ENCODE measurements at regions not wholly inside any gene's neighbourhood (a gene's known extent, or its start where the extent isn't known, plus 50 kb on each side); places are given as distances from the start of the nearest gene placed in this dataset.
A peak's percentile ranks its signal among the peaks of the same experiment; 100 is the strongest.

DNA sequence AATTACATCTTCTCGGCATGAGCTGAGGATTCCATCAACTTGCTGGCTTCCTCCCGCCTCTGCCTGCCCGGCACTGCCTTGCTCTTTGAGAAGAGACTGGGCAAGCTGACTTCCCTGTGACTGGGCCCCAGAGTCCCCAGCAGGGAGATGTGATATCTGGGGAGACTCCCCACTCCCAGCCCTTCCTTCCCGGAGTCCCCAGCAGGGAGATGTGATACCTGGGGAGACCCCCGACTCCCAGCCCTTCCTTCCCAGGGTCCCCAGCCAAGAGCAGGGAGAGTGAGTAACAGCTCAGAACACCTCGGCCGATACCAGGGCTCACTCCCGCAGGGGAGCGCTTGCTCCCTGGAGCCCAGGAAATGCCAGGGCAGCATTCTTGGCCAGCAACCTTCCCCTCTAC, 90.1 kb upstream of the NEURL1B start:
- Histone ChIP-seq H3K79me2 (replicated peaks; ENCODE audit: insufficient read depth) (no peaks in the 10 kb centered on the region), H3K4me1 (ENCODE audit: insufficient read depth) (no peaks in the 10 kb centered on the region), H3K9me2 (ENCODE audit: insufficient read depth) (no peaks in the 10 kb centered on the region), H3K4me3 (no peak overlapping the region), H3K27ac (ENCODE audit: low read depth) (no peak overlapping the region), H3K4me2 (no peak overlapping the region), H3F3A (replicated peaks; ENCODE audit: low read depth) (no peaks in the 10 kb centered on the region), H4K20me1 (replicated peaks; ENCODE audit: insufficient read depth) (no peaks in the 10 kb centered on the region), H2AFZ (no peak overlapping the region), H3K27me3 (ENCODE audit: insufficient read depth) (no peaks in the 10 kb centered on the region), H3K36me3 (ENCODE audit: insufficient read depth) (no peaks in the 10 kb centered on the region)
- H3K36me3 Mint-ChIP-seq (ENCODE audit: low read depth) = no peaks in the 10 kb centered on the region
- H3K9me3 Mint-ChIP-seq = no peaks in the 10 kb centered on the region
- no peak for TF ChIP-seq NANOG (IDR thresholded peaks at IDR 0.05; ENCODE audit: borderline replicate concordance)
- TF ChIP-seq ZNF331 (CRISPR knock-in tag; IDR thresholded peaks at IDR 0.05; ENCODE audit: low read depth) = no peak
- no peak for TF ChIP-seq POLR2AphosphoS5 (IDR thresholded peaks at IDR 0.05; ENCODE audit: low read depth)
- TF ChIP-seq STAT1 (IDR thresholded peaks at IDR 0.05; ENCODE audit: unreplicated experiment) = no peak
- DNase-seq (ENCODE audit: low spot score) (no peak), ATAC-seq (no peak)
- H3K27me3 Mint-ChIP-seq (ENCODE audit: insufficient read depth, low read depth, poor library complexity) = peaks cover 7% of the 10 kb centered on the region
- peaks cover 3% of the 10 kb centered on the region; the same call in 1 of the 3 replicates for H3K4me1 Mint-ChIP-seq
- no peak overlapping the region for H3K27ac Mint-ChIP-seq
- H3K4me3 Mint-ChIP-seq = no peak overlapping the region

DNA sequence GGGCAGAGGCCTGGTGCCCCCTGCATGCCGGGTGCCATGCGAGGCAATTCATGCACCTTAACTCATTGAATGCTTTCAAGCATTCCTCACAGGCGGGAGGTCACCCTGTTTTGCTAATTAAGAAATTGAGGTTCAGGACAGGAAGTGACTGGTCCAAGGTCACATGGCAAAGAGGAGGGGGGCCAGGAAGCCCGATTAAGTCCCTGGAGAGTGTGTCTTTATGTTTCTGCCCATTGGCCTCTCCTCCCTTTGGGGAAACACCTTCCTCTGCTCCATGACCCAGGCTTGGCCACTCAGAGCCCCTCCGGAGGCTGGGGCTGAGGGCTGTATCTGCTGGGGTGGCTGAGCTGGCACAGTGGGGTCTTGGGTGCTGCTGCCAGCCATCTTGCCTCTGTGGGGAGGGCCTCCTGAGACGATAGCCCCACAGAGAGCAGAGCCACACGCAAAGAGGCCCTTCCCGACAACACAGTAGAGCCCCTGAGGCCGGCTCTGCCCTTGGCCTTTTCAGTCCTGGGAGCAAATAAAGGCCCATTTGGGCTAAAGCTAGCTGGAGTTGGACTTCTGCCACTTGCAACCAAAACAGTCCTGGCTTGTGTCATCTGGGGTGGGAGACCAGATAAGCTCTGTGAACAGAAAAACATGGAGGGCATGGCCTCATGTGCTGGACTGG, 90.8 kb upstream of the NEURL1B start:
- Mint-ChIP-seq H3K27me3 (ENCODE audit: insufficient read depth, low read depth, poor library complexity) (peaks cover 7% of the 10 kb centered on the region), H3K4me3 (no peak overlapping the region), H3K9me3 (no peaks in the 10 kb centered on the region), H3K4me1 (peaks cover 3% of the 10 kb centered on the region; the same call in 1 of the 3 replicates), H3K27ac (no peak overlapping the region), H3K36me3 (ENCODE audit: low read depth) (no peaks in the 10 kb centered on the region)
- no peak for DNase-seq (ENCODE audit: low spot score)
- H3K9me2 ChIP-seq (ENCODE audit: insufficient read depth) = no peaks in the 10 kb centered on the region
- H3K36me3 ChIP-seq (ENCODE audit: insufficient read depth) = no peaks in the 10 kb centered on the region
- H3K4me3 ChIP-seq = no peak overlapping the region
- H3K79me2 ChIP-seq (replicated peaks; ENCODE audit: insufficient read depth) = no peaks in the 10 kb centered on the region
- H3K4me2 ChIP-seq = no peak overlapping the region
- ATAC-seq = no peak
- peak overlapping the region; percentile 18; the same call in 1 of the 2 replicates for H2AFZ ChIP-seq
- no peaks in the 10 kb centered on the region for H3F3A ChIP-seq (replicated peaks; ENCODE audit: low read depth)
- no peak overlapping the region for H3K27ac ChIP-seq (ENCODE audit: low read depth)
- H3K4me1 ChIP-seq (ENCODE audit: insufficient read depth) = no peaks in the 10 kb centered on the region
- H3K27me3 ChIP-seq (ENCODE audit: insufficient read depth) = no peaks in the 10 kb centered on the region
- no peaks in the 10 kb centered on the region for H4K20me1 ChIP-seq (replicated peaks; ENCODE audit: insufficient read depth)
- TF ChIP-seq ZNF114 (CRISPR knock-in tag; IDR thresholded peaks at IDR 0.05) (no peak), EZH2phosphoT487 (IDR thresholded peaks at IDR 0.05; ENCODE audit: unreplicated experiment) (no peak), POLR2AphosphoS5 (IDR thresholded peaks at IDR 0.05; ENCODE audit: low read depth) (no peak), EZH2 (IDR thresholded peaks at IDR 0.05; ENCODE audit: low read depth, unreplicated experiment) (no peak), CREB1 (CRISPR knock-in tag; IDR thresholded peaks at IDR 0.05; ENCODE audit: low read depth) (no peak), CTCF (conservative IDR thresholded peaks at IDR 0.05; ENCODE audit: low read depth in 2 of 2) (no peak), JUNB (IDR thresholded peaks at IDR 0.05; ENCODE audit: unreplicated experiment) (no peak)
- TF ChIP-seq, protein P1, sequence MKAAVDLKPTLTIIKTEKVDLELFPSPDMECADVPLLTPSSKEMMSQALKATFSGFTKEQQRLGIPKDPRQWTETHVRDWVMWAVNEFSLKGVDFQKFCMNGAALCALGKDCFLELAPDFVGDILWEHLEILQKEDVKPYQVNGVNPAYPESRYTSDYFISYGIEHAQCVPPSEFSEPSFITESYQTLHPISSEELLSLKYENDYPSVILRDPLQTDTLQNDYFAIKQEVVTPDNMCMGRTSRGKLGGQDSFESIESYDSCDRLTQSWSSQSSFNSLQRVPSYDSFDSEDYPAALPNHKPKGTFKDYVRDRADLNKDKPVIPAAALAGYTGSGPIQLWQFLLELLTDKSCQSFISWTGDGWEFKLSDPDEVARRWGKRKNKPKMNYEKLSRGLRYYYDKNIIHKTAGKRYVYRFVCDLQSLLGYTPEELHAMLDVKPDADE (IDR thresholded peaks at IDR 0.05) = no peak
